GM18909 (cell line): ENCODE measurements at regions not wholly inside any gene's neighbourhood (a gene's known extent, or its start where the extent isn't known, plus 50 kb on each side); places are given as distances from the start of the nearest gene placed in this dataset.

ENCODE experiments used
- ATAC-seq: cut with Tn5 transposase; IDR thresholded peaks from one replicate; pipeline ENCODE4 v1.9.1; 2021; ENCODE audit warnings: mild to moderate bottlenecking; ENCODE audit not compliant: unreplicated experiment, poor library complexity

DNA sequence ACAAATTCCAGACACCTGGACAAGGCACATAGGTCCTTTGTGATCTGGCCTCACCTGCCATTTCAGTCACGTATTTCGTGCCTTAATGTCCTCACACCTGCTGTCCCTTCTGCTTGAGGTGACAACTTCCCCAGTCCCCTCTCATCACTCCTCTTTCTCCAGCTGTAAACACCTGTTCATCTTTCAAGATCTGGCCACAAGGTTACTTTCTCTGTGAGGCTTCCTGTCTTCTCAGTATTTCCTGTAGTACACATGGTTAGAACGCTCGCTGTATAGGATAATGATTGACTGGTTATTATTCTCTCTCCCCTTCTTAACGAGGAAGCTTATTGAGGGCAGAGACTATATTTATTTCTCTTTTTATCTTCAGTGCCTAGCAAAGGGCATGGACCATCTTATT, 74.5 kb upstream of the PMFBP1 start:
- ATAC-seq, result peak; percentile 92

DNA sequence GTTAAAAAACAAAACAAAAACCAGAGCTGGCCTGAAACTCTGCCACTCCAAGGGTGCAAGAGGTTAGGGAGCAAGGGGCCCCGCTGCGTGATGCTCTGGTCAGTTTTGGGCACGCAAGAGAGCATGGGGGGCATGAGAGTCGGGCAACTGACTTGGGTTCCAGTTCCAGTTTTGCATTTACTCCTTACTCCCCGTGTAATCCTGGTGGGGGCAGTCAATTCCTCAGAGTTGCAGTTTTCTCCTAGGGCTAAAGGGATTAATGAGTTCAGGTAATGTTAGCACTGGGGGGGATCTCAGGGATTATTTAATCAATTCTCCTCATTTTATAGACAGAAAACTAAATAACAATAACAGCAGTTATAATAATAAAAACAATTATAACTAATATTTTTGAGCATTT, 72.9 kb upstream of the PMFBP1 start:
- ATAC-seq, result no peak

DNA sequence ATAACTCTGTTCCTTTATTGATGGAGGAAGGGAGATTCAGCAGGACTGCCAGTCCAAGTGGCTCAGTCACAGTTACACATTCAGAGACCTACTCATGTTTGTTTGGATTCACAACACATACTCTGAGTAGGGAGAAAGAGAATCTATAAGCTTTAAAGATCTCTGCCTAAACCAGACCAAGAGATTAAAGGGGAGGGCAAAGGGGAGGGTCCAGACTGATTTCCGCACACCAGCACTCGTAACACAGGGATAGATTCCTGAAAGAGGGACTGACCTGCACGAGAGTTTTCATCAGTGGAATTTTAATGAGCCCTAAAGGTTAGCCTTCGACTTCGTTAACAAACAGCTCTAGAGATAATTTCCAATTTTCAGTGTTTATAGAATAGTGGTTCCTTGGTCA, 71.7 kb upstream of the PMFBP1 start:
- no peak for ATAC-seq

DNA sequence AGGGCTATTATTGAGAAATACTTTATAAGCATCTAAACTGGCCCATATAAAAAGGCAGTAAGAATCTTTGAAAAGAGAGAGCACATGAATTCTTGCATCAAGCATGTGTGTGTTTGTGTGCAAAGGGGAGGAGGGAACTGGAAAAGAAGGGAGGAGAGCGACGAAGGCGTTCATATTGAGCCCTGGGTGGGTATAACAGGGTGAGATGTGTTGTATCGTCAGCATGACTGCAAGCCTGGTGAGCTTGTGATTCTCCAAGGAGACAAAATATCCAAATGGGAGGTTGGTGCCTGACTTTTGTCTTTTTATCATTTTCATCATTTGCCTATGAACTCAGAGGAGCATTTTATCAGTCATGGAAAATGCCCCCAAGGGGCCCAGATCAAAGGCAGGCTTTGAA, 70.8 kb upstream of the PMFBP1 start:
- ATAC-seq, result no peak

DNA sequence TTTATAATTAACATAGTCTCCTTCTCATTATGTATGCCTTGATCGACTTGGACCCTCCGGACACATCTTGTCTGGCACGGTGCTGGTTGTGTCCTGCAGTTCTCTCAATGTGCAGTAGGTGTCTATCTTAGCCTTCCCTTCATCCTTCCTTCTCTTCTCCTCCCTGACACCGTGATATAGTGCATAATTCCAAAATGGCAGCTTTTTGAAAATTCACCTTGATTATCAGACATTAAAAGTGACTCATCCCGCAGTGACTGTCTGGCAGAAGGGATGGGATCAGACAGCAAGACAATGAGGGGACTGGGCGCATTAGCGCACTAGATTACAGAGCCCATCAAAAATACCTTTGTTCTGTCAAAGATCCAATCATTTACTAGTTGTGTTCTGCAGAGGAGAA, 70.0 kb upstream of the PMFBP1 start:
- ATAC-seq, result peak; percentile 64

DNA sequence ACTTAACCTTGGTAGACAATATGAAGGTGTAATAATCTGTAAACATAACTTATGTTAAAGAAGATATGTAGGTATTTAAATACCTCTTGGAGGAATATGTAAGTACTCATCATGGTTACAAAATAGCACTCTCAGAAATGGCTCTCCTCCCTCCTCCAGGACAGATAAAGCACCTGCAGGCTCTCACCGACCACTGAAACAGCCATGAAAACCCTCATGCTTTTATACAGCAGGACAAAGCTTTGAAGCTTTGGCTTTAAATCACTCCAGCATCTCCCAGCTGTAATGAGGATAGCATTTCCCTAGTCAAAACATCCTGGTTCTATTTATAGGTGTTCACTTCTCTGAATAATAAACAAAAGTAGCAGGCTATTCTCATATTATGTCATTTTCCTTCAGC, 69.1 kb upstream of the PMFBP1 start:
- ATAC-seq, result no peak

DNA sequence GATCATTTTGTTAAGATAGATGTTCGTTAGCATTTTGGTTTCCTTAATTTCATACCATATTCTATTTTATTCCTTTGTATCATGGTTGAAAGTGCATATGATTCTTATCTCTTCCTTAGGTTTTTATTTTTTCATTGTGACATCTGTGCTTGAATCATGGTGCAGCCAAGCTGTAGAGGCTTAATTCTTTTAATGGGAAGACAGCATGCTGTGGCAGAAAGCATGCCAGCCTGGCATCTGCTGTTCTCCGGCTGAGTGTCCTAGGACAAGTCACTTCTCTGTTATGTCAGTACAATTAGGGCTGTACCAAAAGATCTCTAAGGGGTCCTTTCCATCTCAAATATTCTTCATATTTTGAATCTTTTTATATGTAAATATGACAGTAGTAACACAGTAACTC, 68.5 kb upstream of the PMFBP1 start:
- ATAC-seq, result no peak

DNA sequence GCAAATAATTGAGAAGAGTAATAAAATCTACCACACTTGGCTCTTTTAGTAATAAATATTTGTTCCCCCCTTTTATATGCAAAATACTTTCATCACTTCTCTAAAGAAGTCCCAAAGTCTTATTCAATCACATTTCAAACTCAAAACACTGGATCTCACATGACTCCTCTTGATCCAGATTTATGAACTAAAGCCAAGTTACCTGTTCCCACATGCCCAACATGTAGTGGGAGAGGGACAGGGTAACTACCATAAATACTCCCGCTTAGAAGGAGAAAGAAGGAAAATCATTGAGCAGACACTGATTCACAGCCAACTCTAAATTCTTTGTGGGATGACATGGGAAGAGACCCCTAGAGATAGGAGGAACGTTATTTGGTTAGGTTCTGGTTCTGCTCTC, 64.9 kb upstream of the PMFBP1 start:
- no peak for ATAC-seq

DNA sequence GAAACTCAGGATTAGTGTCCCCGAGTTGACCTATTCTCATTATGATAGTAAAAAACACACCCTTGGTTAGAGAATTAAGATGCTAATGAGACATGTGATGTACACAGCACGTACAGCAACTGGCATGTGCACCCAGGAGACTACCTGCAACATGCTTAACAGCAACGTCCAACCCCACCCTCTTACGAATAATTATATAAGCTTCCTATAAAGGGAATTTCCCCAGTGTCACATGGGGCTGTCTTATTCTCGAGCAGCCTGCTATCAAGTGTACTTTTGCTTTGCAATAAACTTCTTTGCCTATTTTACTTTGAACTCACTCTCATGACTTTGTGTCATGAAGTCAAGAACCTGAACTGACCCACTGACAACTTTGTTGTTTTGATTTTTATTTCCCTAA, 62.4 kb upstream of the PMFBP1 start:
- no peak for ATAC-seq

DNA sequence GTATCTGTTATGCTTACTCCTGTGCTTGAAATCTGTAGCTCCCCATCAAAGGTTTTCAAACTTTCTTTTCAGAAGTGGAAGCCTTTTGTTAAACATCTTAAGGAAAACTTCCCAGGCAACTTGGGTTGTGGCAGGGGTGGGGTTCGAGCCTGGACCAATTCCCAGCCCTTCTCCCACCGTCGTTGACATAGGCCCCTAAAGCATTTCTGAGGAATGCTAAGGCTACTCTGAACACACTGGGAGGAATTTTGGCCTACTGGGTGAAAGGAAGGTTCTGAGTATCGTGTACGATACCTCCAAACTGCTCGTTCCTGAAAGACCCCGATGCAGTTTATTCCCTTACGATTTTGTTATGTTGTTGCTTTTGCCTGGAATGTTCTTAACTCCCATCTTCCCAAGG, 56.1 kb upstream of the PMFBP1 start:
- no peak for ATAC-seq

DNA sequence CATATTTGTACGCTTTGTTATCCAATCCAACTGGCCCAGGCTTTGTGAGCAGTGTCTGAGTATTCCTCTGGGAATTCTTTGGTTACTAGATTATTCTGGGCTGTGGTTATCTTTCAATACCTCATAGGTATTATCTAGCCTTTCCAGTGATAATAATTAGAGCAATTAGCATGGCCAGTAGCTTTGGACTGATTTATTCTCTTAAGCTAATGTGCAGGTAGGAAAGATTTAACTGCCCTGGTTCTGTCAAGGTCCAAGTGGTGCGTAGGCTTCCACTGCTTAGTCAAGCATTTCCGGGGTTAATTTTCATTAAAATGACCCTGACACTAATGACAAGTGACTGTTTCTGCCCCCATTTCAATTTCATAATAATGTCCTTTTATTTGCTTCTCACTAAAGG, 54.2 kb upstream of the PMFBP1 start:
- ATAC-seq, result no peak

DNA sequence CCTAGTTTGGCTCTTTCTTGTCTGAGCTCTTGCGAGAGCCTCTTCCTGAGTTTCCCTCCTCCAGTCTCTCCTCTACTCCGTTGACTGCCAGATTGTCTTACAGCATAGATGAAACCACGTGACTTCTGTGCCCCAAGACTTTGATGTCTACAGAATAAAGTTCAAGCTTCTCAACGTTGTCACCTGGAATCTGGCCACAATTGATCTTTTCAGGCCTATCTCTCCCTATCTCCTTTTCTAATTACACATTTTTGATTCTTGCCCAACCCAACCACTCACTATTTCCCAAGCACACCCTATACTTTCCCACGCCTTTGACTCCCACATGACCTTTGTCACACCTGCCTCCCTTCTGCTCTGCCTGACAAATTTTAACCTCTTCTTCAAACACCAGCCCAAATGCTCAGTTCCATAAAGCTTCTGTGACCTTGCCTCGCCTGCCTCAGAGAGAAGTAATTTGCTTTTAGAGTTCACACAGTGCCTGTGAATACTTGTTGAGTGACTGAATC, 52.4 kb upstream of the PMFBP1 start:
- no peak for ATAC-seq

DNA sequence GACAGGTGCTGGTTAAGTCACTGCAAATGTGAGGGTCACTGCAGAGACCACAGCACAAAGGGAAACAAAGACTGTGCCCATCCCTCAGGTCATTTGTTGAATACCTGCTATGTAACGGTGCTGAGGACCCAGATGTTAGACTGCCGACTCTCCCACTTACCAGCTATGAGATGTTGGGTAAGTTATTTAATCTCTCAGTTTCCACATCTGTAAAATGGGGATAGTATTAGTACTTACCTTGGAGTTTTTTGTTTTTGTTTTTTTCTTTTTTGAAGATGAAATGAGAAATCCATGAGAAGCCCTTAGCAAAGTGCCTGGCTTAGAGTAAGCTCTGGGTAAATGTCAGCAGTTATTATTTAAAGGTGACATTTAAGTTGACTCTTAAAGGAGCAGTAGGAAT, 50.5 kb upstream of the PMFBP1 start:
- ATAC-seq, result no peak
